Neural cell (in vitro differentiated cells): ENCODE measurements at regions not wholly inside any gene's neighbourhood (a gene's known extent, or its start where the extent isn't known, plus 50 kb on each side); places are given as distances from the start of the nearest gene placed in this dataset.

Experiments
- CTCF ChIP-seq: fragments of 450-650 bp; IDR thresholded peaks from 2 replicates; pipeline ENCODE4 v1.5.1; 2014; ENCODE audit warnings: antibody characterized with exemption, mild to moderate bottlenecking, moderate library complexity; ENCODE audit not compliant: poor library complexity, severe bottlenecking
- EP300 ChIP-seq: fragments of 450-650 bp; conservative IDR thresholded peaks from 2 replicates; pipeline ENCODE4 v1.6.1; 2014; ENCODE audit warnings: antibody characterized with exemption, mild to moderate bottlenecking, moderate library complexity; ENCODE audit not compliant: poor library complexity, severe bottlenecking
- EZH2 ChIP-seq: fragments of 200-600, 300-800 bp; shearing (Covaris generic), sonication (generic); IDR thresholded peaks from 2 replicates; pipeline ENCODE4 v1.6.1; 2014; ENCODE audit warnings: antibody characterized with exemption, low read length, borderline replicate concordance, mild to moderate bottlenecking; ENCODE audit not compliant: insufficient read depth, poor library complexity, severe bottlenecking
- POLR2AphosphoS5 ChIP-seq: IDR thresholded peaks from 2 replicates; pipeline ENCODE4 v1.6.1; 2012
- SMC3 ChIP-seq: fragments of 450-650 bp; conservative IDR thresholded peaks from 2 replicates; pipeline ENCODE4 v1.6.1; 2014; ENCODE audit warnings: antibody characterized with exemption, mild to moderate bottlenecking, moderate library complexity; ENCODE audit not compliant: poor library complexity
- TAF1 ChIP-seq: IDR thresholded peaks from 2 replicates; pipeline ENCODE4 v1.6.1; 2012; ENCODE audit warnings: low read depth

DNA sequence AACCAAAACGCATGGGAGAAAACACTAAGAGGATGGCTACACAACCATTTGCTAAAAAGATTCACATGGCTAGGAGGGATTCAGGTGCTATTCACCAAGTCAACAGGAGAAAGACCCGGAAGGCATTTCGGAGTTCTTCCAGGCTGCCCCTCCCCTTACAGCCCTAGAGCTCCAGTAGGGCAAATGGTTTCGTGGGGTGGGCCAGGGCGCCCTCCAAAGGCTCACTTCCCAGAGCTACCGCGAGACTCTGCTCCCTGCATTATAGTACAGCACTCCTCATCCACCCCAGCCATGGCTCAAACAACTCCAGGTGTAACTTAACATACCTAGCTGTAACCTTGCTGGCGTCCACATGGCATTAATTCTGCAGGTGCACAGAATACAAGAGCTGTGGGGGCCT lies 179.7 kb downstream of the SLC39A8 start:
- TF ChIP-seq TAF1: no peak
- no peak for TF ChIP-seq CTCF
- no peak for TF ChIP-seq POLR2AphosphoS5
- TF ChIP-seq EZH2: no peak
- TF ChIP-seq SMC3: no peak
- no peak for TF ChIP-seq EP300
